ENCODE measurements at regions not wholly inside any gene's neighbourhood (a gene's known extent, or its start where the extent isn't known, plus 50 kb on each side); places are given as distances from the start of the nearest gene placed in this dataset.

DNA sequence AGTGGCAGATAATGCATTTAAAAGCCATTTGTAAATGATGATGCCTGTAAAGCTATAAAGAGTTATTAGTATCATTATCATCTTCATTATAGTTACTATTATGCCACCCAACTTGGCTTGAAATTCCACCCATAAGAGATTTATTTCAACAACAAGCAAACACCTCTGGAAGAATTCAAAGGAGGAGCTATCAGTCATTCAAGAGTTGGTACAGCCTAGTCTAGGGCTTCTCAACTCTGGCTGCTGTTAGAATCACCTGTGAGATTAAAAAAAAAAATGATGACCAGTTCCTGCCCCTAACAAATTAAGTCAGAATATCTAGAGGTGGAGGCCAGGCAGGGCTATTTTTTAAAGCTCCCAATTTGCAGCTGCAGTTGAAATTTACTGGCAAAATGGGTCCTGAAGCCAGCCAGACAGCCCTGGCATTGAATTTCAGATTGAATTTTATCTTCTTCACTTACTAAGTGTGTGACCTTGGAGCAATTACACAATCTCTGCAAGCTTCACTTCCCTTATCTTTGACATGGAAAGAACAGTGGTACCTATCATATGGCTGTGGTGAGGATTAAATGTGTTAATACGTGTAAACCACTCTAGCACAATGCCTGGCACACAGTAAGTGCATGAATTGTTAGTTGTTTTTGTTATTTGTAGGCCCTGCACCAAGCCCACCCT is 52.9 kb upstream of the EDA start:
- H4K20me1 ChIP-seq (ENCODE audit: insufficient read depth, low read length), result no peaks in the 10 kb centered on the region
- in situ Hi-C loops (cut with HindIII; ENCODE audit: extremely low pct_ligation_motif_present, low pct_unique_long_range_greater_than_20kb), result no loop called here
- no peaks in the 10 kb centered on the region for H3K79me2 ChIP-seq (ENCODE audit: insufficient read depth, low read length)
- H3K9ac ChIP-seq (ENCODE audit: insufficient read depth, low read depth, low read length), result no peak overlapping the region
- FAIRE-seq (peak; percentile 42), DNase-seq (ENCODE audit: low spot score) (peak; percentile 36), ATAC-seq (no peak)
- H3K36me3 ChIP-seq (replicated peaks in 1 of 2; ENCODE audit: control insufficient read depth in 1 of 2, insufficient read depth in 2 of 2, low read length in 2 of 2), result no peaks in the 10 kb centered on the region
- WGBS (ENCODE audit: low lambda C conversion rate), result 33% methylated on average over 1 of the region's 1 CpG
- no peak overlapping the region for H3K27ac ChIP-seq (ENCODE audit: extremely low read length, insufficient read depth, low read length)
- no peak overlapping the region for H3K4me3 ChIP-seq (replicated peaks in 1 of 3; ENCODE audit: insufficient read depth in 1 of 3, low read depth in 2 of 3, low read length in 3 of 3)
- H3K27me3 ChIP-seq (ENCODE audit: control insufficient read depth in 1 of 2, insufficient read depth in 2 of 2, low read length in 2 of 2), result no peaks in the 10 kb centered on the region
- ChIA-PET POLR2A (no interaction called here), CTCF (ENCODE audit: low intra/inter-chr PET ratio, low total read pairs) (no interaction called here)
- no TSS peak for BruUV-seq (replicated peaks)
- no peaks in the 10 kb centered on the region for H3K9me3 ChIP-seq (ENCODE audit: low read length)
- H3K4me2 ChIP-seq (ENCODE audit: low read depth, low read length), result no peak overlapping the region
- intact Hi-C loops (cut with micrococcal nuclease; ENCODE audit: unreplicated experiment), result no loop called here
- no peak overlapping the region for H2AFZ ChIP-seq (ENCODE audit: low read length)
- no peak for TF ChIP-seq E2F2 (CRISPR knock-in tag; IDR thresholded peaks at IDR 0.05; ENCODE audit: borderline replicate concordance)
- no peak for TF ChIP-seq ZBTB21 (CRISPR knock-in tag; IDR thresholded peaks at IDR 0.05)
- TF ChIP-seq MAF1 (CRISPR knock-in tag; IDR thresholded peaks at IDR 0.05; ENCODE audit: borderline replicate concordance), result no peak
- peak; percentile 16; the same call in 1 of the 2 replicates for TF ChIP-seq GFI1 (CRISPR knock-in tag; IDR thresholded peaks at IDR 0.05; ENCODE audit: borderline replicate concordance)
- TF ChIP-seq CEBPB (IDR thresholded peaks at IDR 0.05; ENCODE audit: borderline replicate concordance, low read depth, low read length), result peak; percentile 65; the same call in 1 of the 2 replicates
- peak; percentile 33; the same call in 1 of the 2 replicates for TF ChIP-seq CEBPG (CRISPR knock-in tag; IDR thresholded peaks at IDR 0.05)
- TF ChIP-seq AKAP8 (CRISPR knock-in tag; IDR thresholded peaks at IDR 0.05), result no peak
- peaks cover 34% of the 10 kb centered on the region for H3K4me1 ChIP-seq (ENCODE audit: insufficient read depth, low read length)

DNA sequence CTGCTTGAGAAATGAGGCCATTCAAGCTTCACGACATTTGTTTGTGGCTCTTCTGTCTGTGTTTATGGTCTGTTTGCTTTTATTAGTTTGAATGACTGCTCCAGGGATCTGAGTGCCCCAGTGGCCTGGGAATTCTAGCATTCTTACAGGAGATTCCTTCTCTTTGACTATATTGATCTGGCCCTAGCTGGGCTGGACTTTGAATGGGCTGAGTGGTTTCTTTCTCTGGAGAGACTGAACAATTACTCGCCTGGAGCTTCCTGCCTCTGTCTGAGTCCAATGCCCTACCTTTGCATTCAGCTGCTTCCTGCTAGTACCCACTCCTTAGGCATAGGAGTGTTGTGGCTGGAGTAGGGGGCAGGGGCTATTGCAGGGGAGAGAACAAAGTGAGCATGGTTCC is 51.2 kb upstream of the EDA start:
- Histone ChIP-seq H3K27ac (ENCODE audit: extremely low read length, insufficient read depth, low read length) (no peak overlapping the region), H3K27me3 (ENCODE audit: control insufficient read depth in 1 of 2, insufficient read depth in 2 of 2, low read length in 2 of 2) (no peaks in the 10 kb centered on the region), H2AFZ (ENCODE audit: low read length) (no peak overlapping the region), H3K36me3 (replicated peaks in 1 of 2; ENCODE audit: control insufficient read depth in 1 of 2, insufficient read depth in 2 of 2, low read length in 2 of 2) (no peaks in the 10 kb centered on the region), H3K9me3 (ENCODE audit: low read length) (no peaks in the 10 kb centered on the region), H3K79me2 (ENCODE audit: insufficient read depth, low read length) (no peaks in the 10 kb centered on the region), H3K4me2 (ENCODE audit: low read depth, low read length) (peak overlapping the region; percentile 14; the same call in 1 of the 2 replicates), H4K20me1 (ENCODE audit: insufficient read depth, low read length) (no peaks in the 10 kb centered on the region), H3K4me3 (replicated peaks in 1 of 3; ENCODE audit: insufficient read depth in 1 of 3, low read depth in 2 of 3, low read length in 3 of 3) (no peak overlapping the region), H3K9ac (ENCODE audit: insufficient read depth, low read depth, low read length) (no peak overlapping the region), H3K4me1 (ENCODE audit: insufficient read depth, low read length) (peaks cover 25% of the 10 kb centered on the region)
- peak; percentile 91 for ATAC-seq
- ChIA-PET CTCF (ENCODE audit: low intra/inter-chr PET ratio, low total read pairs) (no interaction called here), POLR2A (interaction anchor here (1.7 kb wide), 1 partner anchor 9 kb away, joined by 5 read pairs; no protein-coding TSS in a partner anchor)
- peak; percentile 70 for FAIRE-seq
- in situ Hi-C loops (cut with HindIII; ENCODE audit: extremely low pct_ligation_motif_present, low pct_unique_long_range_greater_than_20kb) (no loop called here), intact Hi-C loops (cut with micrococcal nuclease; ENCODE audit: unreplicated experiment) (no loop called here)
- WGBS (ENCODE audit: low lambda C conversion rate), result 0% methylated on average over 1 of the region's 2 CpGs
- DNase-seq (ENCODE audit: low spot score), result peak; percentile 42
- BruUV-seq (replicated peaks), result no TSS peak
- TF ChIP-seq ARID5B (CRISPR knock-in tag; IDR thresholded peaks at IDR 0.05) (peak; percentile 30; the same call in 1 of the 2 replicates), ZNF10 (CRISPR knock-in tag; IDR thresholded peaks at IDR 0.05; ENCODE audit: borderline replicate concordance, low read depth) (no peak), ZKSCAN5 (CRISPR knock-in tag; IDR thresholded peaks at IDR 0.05) (no peak), SRF (IDR thresholded peaks at IDR 0.05; ENCODE audit: low read depth, low read length) (no peak), HNF4A (CRISPR knock-in tag; IDR thresholded peaks at IDR 0.05) (peak; percentile 45), ZNF724P (CRISPR knock-in tag; IDR thresholded peaks at IDR 0.05; ENCODE audit: borderline replicate concordance) (no peak), ZNF432 (CRISPR knock-in tag; IDR thresholded peaks at IDR 0.05; ENCODE audit: borderline replicate concordance) (no peak), HNRNPUL1 (IDR thresholded peaks at IDR 0.05; ENCODE audit: low read depth, low read length) (no peak)

Measured in HepG2 (cell line).